ENCODE measurements at regions not wholly inside any gene's neighbourhood (a gene's known extent, or its start where the extent isn't known, plus 50 kb on each side); places are given as distances from the start of the nearest gene placed in this dataset.

DNA sequence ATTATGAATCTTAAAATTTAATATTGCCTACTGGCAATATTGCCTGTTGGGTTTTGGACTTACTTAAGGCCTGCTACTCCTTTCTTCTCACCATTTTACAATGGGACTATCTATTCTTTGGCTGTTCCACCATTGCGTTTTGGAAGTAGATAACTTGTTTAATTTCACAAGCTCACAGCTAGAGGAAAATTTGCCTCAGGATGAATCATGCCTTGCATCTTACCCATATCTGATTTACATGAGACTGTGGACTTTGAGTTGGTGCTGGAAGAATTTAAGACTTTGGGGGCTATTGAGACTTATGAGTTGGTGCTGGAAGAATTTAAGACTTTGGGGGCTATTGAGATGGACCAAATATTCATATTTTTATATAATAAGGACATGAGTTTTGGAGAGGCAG lies 662.6 kb downstream of the METTL15 start:
- no peak for DNase-seq (ENCODE audit: extremely low read depth in 1 of 11, low read depth in 9 of 11, low spot score in 4 of 11)

DNA sequence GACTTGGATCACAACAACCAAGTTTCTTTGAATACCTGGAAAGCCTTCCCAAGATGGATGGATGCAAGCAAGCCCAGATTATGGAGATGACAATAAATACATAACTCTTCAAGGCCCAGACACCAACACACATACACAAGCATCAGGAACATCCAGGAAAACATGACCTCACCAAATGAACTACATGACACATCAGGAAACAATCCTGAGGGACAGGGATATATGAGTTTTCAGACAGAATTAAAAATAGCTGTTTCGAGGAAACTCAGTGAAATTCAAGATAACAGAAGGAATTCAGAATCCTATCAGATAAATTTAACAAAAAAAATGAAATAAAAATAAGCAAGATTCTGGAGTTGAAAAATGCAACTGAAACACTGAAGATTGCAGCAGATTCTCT lies 659.4 kb downstream of the METTL15 start:
- no peak for DNase-seq (ENCODE audit: extremely low read depth in 1 of 11, low read depth in 9 of 11, low spot score in 4 of 11)

DNA sequence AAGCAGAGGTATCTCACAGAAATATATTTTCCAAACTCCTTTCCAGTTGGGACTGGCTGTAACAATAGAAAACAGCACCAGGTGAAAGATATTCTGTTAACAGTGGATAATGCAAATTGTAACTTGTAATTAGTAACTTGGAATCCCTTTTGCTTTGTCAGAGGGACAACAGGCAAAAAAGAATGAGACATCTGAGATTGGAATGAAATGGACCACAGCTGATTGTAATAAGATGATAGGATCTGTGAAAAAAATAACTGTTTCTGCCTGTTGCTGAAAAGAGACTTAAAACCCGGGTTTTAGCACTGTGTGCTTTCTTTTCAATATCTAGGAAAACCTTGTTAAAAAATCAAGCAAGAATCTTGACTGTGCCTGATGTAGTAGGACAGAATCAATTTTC lies 655.7 kb downstream of the METTL15 start:
- no peak for DNase-seq (ENCODE audit: extremely low read depth in 1 of 11, low read depth in 9 of 11, low spot score in 4 of 11)

DNA sequence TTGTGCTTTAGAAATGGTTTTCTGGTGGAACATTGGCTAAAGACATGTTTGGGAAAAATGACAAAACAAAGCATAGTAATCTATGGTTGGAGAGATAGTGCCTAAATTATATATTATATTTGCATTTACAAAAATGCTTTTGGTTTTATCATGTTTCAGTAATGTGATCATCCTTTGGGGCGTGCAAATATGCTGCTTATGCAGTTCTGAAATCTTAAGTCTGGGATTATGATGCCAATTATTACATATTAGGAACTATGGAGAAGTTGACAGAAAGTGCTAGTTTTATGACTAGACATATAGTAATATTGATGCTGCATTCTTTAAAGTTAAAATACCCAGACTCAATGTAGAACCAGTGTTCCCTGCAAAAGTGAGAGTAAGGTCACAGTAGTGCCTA lies 655.0 kb downstream of the METTL15 start:
- DNase-seq (ENCODE audit: extremely low read depth in 1 of 11, low read depth in 9 of 11, low spot score in 4 of 11), result no peak

DNA sequence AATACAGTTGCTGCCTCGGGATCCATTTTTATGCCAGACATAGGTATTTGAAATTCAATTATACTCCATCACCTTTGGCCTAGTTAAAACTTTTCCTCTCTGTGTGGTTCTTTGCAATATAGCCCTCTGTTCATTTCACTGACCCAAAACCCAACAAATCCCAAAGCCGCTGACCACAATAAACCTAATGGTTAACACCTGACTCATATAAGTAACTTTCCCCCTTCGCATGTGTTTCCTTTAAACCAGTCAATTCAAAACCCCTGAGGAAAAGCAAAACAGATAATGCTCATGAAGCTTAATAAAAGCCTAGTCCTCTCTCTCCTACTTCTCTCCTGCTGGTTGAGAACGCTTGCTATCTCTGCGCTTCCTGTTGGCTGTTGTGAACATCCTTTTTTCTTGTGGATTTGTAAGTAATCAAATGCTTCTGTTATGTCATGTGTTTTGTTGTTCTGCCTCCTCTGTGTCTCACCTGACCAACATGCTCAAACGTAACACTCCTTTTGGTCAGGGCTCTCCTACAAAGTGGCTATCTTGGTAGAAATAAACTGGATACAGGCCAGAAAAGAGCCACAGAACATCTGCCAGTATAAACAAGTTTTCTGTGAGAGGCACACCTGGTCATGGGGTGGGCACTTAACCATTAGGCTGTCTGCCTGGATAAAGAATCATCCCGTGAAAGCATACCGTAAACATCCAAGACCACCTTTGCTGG lies 652.6 kb downstream of the METTL15 start:
- DNase-seq (ENCODE audit: extremely low read depth in 1 of 11, low read depth in 9 of 11, low spot score in 4 of 11), result no peak

DNA sequence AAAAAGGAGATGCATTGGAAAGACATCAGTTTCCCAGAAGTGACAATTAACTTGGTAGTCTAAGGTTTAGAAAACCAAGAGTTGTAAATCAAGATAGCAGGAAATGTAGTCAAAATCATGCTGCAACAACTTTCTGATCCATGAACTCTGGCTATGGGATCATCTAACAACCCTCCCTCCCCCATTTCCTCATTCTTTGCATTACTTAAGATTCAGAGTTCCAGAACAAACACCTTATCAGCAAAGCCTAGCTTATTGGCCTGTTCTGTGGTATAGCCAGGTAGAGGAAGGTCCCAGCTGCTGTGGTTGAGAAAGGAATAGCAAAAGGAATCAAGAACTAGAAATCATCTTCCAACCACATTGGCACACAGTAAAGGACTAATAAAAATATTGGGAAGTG lies 651.1 kb downstream of the METTL15 start:
- DNase-seq (ENCODE audit: extremely low read depth in 1 of 11, low read depth in 9 of 11, low spot score in 4 of 11), result no peak

DNA sequence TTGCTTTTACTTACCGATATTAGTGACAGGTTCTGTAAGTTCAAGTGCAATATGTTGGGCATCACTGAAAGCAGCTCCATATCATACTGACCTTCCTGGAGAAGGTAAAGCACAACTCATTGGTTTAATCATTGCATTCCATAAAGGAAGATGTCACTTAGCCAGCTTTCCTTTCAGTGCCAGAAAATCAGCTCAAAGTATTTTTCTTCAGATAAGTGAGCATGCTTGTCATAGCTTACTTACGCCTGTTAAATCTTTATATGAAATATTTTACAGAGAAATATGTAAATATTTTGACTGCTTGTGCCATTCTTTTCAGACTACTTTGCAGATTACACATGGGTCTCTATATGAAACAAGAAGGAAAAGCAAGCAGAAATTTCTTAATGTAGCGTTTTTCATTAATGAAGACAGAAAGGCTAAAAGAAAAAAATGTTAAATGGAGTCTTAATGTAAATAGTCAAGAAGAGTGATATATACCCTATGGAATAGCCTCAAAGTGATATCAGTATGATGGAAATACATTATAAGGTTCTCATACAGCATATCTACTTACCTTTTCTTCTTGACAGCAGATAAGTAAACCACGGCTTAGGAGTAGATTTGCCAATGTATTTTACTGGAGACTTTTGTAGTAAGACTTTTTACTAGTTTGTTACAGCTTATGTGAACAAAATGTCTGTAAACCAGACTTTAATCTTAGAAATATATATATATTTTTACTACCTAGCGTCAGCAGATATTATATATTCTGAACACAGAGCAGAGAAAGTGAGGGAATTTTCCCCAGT lies 649.7 kb downstream of the METTL15 start:
- no peak for DNase-seq (ENCODE audit: extremely low read depth in 1 of 11, low read depth in 9 of 11, low spot score in 4 of 11)

DNA sequence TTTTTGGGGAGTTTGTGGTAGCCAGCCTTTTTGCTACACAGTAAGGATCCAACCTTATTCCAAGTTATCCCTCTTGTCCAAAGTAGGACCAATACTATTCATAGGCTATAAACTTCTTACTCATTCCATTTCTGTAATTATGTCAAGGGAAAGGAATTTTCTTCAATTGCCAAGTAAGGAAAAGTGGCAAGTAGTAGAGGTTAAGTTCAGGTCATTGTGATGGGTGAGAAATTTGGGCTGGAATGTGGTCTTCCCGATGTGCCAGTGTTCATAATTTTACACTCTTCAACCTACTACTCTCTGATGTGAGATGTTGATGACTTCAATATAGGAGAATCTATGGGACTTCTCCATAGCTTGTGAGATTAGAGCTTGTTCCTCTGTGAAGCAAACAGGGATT lies 648.8 kb downstream of the METTL15 start:
- DNase-seq (ENCODE audit: extremely low read depth in 1 of 11, low read depth in 9 of 11, low spot score in 4 of 11), result no peak

DNA sequence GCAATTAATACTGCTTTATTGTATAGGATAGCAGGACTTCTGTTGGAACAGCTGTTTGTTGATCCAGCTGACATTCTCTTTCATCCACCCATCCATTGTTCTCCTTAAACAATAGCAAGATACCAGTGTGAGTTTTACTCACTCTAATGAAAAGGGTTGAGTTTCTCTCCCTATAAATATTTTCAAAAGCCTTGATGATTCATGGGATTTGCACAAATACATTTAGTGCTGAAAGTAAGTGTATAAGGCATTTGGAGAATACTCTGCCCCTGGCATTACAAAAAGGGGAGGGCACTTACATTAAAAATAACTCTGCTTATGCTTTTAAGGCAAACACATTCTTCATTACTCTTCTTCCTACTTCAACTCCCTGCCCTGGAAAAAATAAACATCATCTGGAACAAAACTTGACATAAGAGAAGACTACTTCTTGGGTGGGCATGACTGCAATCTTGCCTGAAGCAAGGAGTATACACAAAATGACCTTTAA lies 634.9 kb downstream of the METTL15 start:
- no peak for DNase-seq (ENCODE audit: extremely low read depth in 1 of 11, low read depth in 9 of 11, low spot score in 4 of 11)

DNA sequence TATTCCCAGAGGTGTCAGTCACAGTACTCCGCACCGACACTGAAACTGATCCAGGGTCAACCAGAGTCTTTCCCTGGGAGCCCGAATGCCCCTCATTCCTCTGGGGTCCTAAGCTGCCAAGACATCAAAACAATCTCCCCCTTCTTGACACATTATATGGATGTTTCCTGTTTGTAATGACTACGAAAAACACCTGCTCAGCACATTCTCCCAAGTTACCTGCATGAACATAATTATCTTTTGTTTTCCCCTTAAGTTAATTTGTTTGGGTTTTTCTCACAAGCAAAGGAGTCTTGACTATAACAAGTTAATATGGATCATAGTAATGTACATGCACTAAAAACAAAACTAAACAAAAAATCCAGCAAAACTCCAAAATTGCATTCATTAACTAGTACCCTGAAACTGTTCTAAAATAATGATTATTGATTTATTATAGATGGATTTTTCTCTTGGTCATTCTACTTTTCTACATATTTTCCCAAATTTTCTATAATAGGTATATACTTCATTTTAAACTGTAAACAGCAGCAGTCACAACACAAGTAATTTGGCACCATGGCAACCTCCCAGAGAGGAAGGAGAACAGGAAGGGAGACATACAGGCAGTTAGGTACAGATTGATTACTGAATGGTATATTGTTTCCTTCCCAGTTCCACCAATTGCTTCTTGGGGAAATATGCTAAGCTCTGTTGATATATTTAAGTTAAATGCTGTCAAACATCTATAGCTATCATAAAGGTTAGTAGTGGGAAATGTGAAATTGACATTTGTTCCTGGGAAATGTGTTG lies 631.5 kb downstream of the METTL15 start:
- DNase-seq (ENCODE audit: extremely low read depth in 1 of 11, low read depth in 9 of 11, low spot score in 4 of 11), result peak in 1 of 11 donors; percentile 3

DNA sequence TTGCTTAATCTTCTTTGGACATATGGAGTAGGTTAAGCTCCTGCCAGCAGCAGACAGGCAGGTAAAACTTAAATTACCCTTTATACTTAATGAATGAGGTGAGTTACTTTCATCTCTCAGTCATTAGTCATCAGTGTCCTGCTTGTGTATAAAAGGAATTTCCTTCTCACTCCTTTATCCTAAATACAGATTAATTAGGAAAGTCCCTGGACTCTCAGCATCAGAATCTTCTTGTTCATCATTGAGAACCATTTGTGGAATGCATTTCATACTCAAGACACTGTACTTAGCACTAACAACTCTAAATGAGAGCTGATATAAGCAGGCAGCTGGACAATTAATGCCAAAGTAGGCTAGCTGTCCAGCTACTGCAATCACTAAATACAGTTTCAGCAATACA lies 630.4 kb downstream of the METTL15 start:
- no peak for DNase-seq (ENCODE audit: extremely low read depth in 1 of 11, low read depth in 9 of 11, low spot score in 4 of 11)

DNA sequence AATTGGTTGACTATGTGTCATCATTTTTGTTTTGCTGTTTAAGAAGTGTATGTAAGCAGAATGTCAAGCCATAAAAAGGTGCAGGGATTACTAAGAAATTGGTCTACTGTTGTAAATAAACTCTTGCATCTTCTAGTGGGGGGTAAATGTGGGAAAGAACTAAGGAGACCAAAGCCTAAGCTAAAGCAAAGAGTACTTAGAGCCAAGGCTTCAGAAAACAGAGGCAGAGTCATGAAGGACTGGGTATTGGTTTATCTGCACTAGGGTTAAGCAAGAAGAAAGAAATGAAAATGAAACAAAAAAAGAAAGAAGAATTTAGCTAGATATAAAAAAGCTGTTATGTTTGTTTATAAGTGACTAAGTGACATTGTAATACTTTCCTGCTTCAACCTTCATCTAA lies 628.1 kb downstream of the METTL15 start:
- DNase-seq (ENCODE audit: extremely low read depth in 1 of 11, low read depth in 9 of 11, low spot score in 4 of 11), result no peak

DNA sequence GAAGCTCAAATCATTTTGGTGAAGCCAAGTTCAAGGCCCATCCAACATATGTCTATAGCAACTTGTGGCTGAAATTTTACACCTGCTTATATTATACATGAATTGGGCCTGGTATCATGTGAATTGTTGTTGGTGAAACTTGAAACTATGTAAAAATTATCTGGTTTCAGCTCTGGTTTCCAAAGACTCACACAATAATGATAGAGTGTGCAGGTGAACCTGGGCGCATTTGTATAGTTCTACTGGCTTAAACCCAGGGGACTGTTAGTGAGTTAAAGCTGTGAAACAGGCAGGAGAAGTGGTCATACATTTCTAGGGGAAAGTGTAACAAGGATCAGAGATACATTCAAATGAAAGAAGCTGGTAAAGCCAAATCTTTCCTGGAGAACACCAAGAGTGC lies 627.3 kb downstream of the METTL15 start:
- no peak for DNase-seq (ENCODE audit: extremely low read depth in 1 of 11, low read depth in 9 of 11, low spot score in 4 of 11)

DNA sequence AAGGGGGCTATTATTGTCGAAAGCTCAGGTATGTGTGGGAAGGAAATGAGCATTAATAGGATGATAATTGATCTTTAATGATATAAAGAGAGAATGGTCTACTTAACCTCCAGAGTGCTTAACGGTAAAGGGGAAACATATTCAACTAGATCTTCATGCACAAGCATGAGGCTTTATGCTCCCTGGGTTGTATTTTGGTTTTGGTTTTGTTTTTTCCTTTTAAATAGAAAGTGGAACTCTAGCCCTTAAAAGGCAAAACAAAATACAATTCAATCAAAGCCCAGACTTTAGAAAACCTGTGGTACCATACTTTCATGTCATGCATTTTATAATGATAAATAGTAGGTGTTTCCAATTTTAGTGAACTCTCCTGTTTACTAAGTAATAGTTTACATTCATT lies 622.7 kb downstream of the METTL15 start:
- DNase-seq (ENCODE audit: extremely low read depth in 1 of 11, low read depth in 9 of 11, low spot score in 4 of 11), result no peak

DNA sequence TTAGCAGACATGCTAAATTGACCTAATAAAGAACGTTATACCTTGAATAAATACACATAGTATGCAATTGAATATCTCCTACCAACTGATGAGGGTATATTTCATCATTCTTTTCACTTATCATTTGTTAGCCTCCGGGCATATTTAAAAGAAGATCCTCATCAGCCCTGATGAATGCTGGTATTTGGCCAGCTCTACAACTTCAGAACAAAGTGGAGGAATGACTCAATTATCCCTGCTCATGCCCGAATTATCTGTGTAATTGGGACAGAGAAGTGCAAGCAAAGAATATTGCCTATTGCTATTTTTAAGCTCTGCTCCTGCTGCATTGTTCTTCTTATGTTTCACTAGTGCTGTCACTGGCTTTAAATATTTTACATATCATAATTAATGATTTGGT lies 622.1 kb downstream of the METTL15 start:
- DNase-seq (ENCODE audit: extremely low read depth in 1 of 11, low read depth in 9 of 11, low spot score in 4 of 11), result no peak

DNA sequence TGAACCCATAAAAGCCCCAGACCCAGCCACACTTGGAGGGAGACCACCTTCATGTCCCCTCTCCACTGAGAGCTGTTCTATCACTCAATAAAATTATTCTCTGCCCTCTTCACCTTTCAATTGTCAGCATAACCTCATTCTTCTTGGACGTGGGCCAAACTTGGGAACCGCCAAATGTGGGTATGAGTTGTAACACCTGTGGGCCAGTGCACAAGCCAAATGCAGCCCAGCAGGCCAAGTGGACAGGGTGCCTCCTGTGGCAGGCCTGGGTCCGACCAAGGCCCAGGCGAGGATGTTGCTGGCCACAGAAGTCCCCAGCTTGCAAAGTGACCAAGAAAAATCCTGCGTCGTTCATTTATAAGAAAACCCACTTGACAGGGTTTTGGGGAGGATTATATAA lies 621.2 kb downstream of the METTL15 start:
- no peak for DNase-seq (ENCODE audit: extremely low read depth in 1 of 11, low read depth in 9 of 11, low spot score in 4 of 11)

DNA sequence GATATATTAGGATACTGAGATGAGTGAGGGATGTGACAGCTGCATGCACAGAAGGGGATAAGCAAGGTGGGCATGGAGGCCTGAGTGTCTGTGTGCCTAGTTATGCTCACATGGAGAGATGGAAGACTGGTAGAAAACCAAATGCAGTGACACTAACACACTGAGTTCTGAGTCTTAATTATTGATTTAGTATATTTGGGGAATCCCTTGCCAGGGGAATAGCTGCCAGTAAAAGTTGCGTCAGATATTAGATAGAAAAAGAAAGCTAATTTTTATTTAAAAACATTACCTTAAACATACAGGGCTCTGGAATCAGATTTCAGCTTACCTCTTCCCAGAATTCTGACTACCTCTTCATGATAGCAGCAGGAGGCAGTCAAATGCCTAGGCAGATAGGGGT lies 620.5 kb downstream of the METTL15 start:
- DNase-seq (ENCODE audit: extremely low read depth in 1 of 11, low read depth in 9 of 11, low spot score in 4 of 11), result no peak

DNA sequence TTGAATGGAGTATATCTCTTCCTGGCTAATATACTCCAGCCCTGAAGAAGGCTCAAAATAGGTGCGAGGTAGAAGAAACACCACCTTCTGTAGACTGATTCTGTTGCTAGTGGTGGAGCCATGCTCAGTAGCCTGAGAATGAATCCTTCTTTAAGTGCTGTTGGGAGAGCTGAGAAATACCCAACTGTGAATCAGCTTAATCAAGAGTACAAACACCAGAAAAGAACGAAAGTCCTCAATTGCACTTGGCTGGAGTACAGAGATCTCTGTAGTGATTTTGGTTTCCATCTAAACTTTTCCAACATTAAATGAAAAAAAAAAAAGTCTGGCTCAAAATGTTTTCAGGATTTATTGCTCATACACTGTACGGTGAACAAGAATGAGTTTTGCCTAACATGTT lies 619.1 kb downstream of the METTL15 start:
- DNase-seq (ENCODE audit: extremely low read depth in 1 of 11, low read depth in 9 of 11, low spot score in 4 of 11), result no peak

DNA sequence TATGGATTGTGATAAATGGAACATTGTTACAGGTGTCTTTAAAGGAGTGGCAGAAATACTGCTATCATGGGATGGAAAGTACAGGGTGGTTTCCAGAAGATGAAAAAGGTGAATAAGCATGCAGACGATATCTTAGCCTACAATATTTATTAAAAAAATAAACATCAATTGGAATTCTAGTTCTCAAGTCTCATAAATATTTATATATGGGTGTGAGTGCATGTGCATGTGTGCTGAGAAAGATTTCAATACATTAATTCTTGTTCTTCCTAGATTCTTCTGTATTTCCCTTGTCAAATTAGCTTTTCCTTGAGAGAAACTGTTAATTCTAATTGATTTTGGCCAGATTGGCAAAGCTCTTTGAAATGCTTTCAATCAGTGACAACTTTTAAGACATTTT lies 618.2 kb downstream of the METTL15 start:
- no peak for DNase-seq (ENCODE audit: extremely low read depth in 1 of 11, low read depth in 9 of 11, low spot score in 4 of 11)

DNA sequence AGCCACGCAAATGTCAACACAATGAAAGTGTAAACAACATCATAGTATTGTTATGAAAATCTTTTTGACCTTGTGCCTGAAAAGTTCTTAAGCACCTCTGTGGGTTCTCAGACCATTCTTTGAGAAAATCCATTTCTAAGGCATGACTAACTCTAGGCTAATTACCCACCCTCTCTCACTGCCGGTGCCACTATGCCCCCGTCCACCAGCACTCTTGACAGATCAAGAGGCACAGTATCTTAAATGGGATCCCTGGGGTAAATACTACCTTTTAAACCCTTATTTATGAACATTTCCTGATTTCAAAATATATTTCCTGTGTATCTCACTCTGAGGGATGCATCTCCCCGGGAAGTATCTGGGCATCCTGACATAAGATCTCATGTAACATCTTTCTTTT lies 607.5 kb downstream of the METTL15 start:
- DNase-seq (ENCODE audit: extremely low read depth in 1 of 11, low read depth in 9 of 11, low spot score in 4 of 11), result no peak
